RWPE1 (cell line): ENCODE measurements at regions not wholly inside any gene's neighbourhood (a gene's known extent, or its start where the extent isn't known, plus 50 kb on each side); places are given as distances from the start of the nearest gene placed in this dataset.

Experiments used
- CTCF ChIA-PET: fragments of 350-600 bp; sonication (Branson Sonifier 250); formaldehyde crosslinking; extraction: SDS; loops from one replicate; lab custom pipeline; 2021; lab: Yijun Ruan, JAX
- POLR2A ChIA-PET: fragments of 400-600 bp; formaldehyde crosslinking; extraction: SDS; loops from one replicate; lab custom pipeline; 2020; ENCODE audit warnings: antibody characterized with exemption; ENCODE audit not compliant: low non-redundant PET; lab: Yijun Ruan, JAX
- DNase-seq: peaks from one replicate; pipeline ENCODE4 v3.0.0; 2012; ENCODE audit warnings: low spot score
- H3K27ac ChIP-seq: fragments of 450-650 bp; 2 replicates; pipeline ENCODE4 v1.5.1; 2017
- CTCF ChIP-seq: fragments of 450-650 bp; conservative IDR thresholded peaks from 2 replicates; pipeline ENCODE4 v1.5.1; 2017; ENCODE audit warnings: low read depth, mild to moderate bottlenecking

DNA sequence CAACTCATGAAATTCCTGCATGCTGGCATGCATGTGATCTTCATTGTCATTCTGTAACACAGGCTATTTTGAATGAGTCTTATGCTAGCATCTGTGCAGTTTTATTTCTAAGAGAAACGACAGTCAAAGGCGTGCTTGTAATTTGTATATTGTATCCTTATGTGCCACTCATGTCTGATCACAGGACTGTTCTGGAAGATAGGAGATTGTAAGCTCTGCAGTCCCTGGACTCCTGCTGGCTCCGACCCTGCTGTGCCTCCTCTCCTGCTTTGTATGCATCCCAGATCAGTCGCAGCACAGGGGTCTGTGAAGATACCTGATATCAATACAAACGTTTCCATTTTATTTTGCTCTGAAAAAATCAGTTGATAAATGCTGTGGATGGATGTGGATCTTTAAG, 653.1 kb downstream of the LIG4 start:
- H3K27ac ChIP-seq = no peak overlapping the region
- CTCF ChIA-PET = no interaction called here
- no peak for TF ChIP-seq CTCF
- DNase-seq = no peak
- POLR2A ChIA-PET = no interaction called here

GRCh38 chr13:107554460-107554859, 660.9 kb downstream of the LIG4 start:
- CTCF ChIA-PET = no interaction called here
- no peak for DNase-seq
- POLR2A ChIA-PET = no interaction called here

GRCh38 chr13:107553838-107554237, 661.5 kb downstream of the LIG4 start:
- H3K27ac ChIP-seq = no peak overlapping the region
- ChIA-PET POLR2A (no interaction called here), CTCF (no interaction called here)
- DNase-seq = no peak
- TF ChIP-seq CTCF = no peak

More at GRCh38 chr13:107554460-107554859, 660.9 kb downstream of the LIG4 start:
- TF ChIP-seq CTCF = no peak
- H3K27ac ChIP-seq = no peak overlapping the region

GRCh38 chr13:107551521-107551920, 663.8 kb downstream of the LIG4 start:
- H3K27ac ChIP-seq = no peak overlapping the region
- DNase-seq = no peak
- ChIA-PET CTCF (no interaction called here), POLR2A (no interaction called here)
- TF ChIP-seq CTCF = no peak

DNA sequence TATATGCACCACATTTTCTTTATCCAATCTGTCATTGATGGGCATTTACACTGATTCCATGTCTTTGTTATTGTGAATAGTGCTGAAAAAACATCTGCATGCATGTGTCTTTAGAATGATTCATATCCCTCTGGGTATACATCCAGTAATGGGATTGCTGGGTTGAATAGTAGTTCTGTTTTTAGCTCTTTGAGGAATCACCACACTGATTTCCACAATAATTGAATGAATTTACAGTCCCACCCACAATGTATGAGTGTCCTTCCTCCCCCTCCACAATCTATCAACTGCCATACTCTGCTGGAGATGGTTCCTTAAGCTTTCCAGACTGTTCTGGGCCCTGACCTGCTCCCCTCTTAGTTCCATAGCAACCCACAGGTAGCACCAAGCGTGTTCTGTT, 667.0 kb downstream of the LIG4 start:
- CTCF ChIA-PET = no interaction called here
- TF ChIP-seq CTCF = no peak

DNA sequence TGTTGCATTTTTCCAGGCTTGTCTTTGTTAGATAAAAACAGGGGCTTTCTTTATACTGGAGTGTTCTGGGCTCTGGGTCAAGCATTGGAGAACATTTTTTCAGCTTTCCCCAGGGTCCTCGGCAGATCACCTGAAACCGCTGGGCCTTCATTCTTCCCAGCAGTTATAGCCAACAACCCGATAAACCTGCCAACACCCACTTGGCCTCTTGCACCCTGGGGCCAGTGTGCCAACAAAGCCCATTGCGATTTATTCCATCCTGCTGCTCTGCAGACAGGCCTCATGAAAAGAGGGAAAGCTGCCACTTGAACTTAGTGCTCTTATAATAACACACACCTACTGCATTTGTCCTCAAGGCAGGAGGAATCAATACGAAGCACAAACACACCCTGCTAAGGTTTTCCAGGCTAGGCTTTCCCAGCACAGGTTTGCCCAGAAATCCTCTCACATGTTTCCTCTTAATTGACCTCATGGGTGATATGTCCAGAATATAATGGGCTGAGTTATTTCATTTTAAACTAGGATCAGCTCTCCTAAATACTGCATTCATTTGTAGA, 669.3 kb downstream of the LIG4 start:
- POLR2A ChIA-PET = no interaction called here
- no peak for DNase-seq
- TF ChIP-seq CTCF = no peak
- H3K27ac ChIP-seq = no peak overlapping the region
- CTCF ChIA-PET = no interaction called here

More for the DNA sequence above, 667.0 kb downstream of the LIG4 start:
- no peak overlapping the region for H3K27ac ChIP-seq
- POLR2A ChIA-PET = no interaction called here
- no peak for DNase-seq

- CTCF ChIA-PET = interaction anchor here (0.7 kb wide), 1 partner anchor 9 kb away, joined by 3 read pairs; no protein-coding TSS in a partner anchor
- no peak for DNase-seq
- no peak overlapping the region for H3K27ac ChIP-seq
- POLR2A ChIA-PET = no interaction called here
- TF ChIP-seq CTCF = no peak
Observed at GRCh38 chr13:107534548-107534947, 680.8 kb downstream of the LIG4 start.
